NCI-H2107 treated with DMSO at 0.1 percent for 48 hours (cell line): ENCODE measurements at regions not wholly inside any gene's neighbourhood (a gene's known extent, or its start where the extent isn't known, plus 50 kb on each side); places are given as distances from the start of the nearest gene placed in this dataset.
"Not testable (repeated sequence)": the region's sequence is repeated elsewhere in the genome, so short reads cannot be mapped to it uniquely, and the experiment has no call there.

Experiments used
- DNase-seq: peaks from one replicate; lab custom pipeline; 2025; ENCODE audit not compliant: unreplicated experiment; lab: John Stamatoyannopoulos, UW

- no peak for DNase-seq
Measured at GRCh38 chr3:156044634-156044975, 75.8 kb upstream of the KCNAB1 start.

GRCh38 chr3:156048483-156048882 lies 71.9 kb upstream of the KCNAB1 start:
- DNase-seq, result not testable (repeated sequence)

- no peak for DNase-seq
Measured at GRCh38 chr3:156050918-156051317, 69.5 kb upstream of the KCNAB1 start.

GRCh38 chr3:156051651-156052050 lies 68.7 kb upstream of the KCNAB1 start:
- DNase-seq, result no peak

- no peak for DNase-seq
Measured at GRCh38 chr3:156052115-156052514, 68.3 kb upstream of the KCNAB1 start.

- no peak for DNase-seq
Measured at GRCh38 chr3:156059950-156060501, 60.4 kb upstream of the KCNAB1 start.

- not testable (repeated sequence) for DNase-seq
Measured at GRCh38 chr3:156068151-156068550, 52.2 kb upstream of the KCNAB1 start.

- DNase-seq, result no peak
Measured at GRCh38 chr3:156070028-156070427, 50.4 kb upstream of the KCNAB1 start.
